Activated CD4-positive, CD25-positive, alpha-beta regulatory T cell treated with anti-CD3 and anti-CD28 coated beads, Interleukin-2, amount 50 U/mL, for 24 hours (primary cell): ENCODE measurements at regions not wholly inside any gene's neighbourhood (a gene's known extent, or its start where the extent isn't known, plus 50 kb on each side); places are given as distances from the start of the nearest gene placed in this dataset.
"Not testable (repeated sequence)": the region's sequence is repeated elsewhere in the genome, so short reads cannot be mapped to it uniquely, and the experiment has no call there.

Source experiments
- ATAC-seq, 2 donors: fragments of 150-1000 bp; cut with Tn5 transposase; one replicate each; pipeline ENCODE4 v1.10.0; 2021; ENCODE audit warnings: mild to moderate bottlenecking in 1 of 2, moderate library complexity in 1 of 2

- no peak for ATAC-seq
Observed at GRCh38 chr12:90250766-90251165, 542.1 kb upstream of the ATP2B1 start.

GRCh38 chr12:90250042-90250441 lies 541.4 kb upstream of the ATP2B1 start:
- ATAC-seq: no peak

- ATAC-seq: no peak
Observed at GRCh38 chr12:90246688-90247087, 538.0 kb upstream of the ATP2B1 start.

GRCh38 chr12:90245391-90245790 lies 536.8 kb upstream of the ATP2B1 start:
- ATAC-seq: no peak

- no peak for ATAC-seq
Observed at GRCh38 chr12:90244232-90244631, 535.6 kb upstream of the ATP2B1 start.

- ATAC-seq: no peak
Observed at GRCh38 chr12:90243211-90243610, 534.6 kb upstream of the ATP2B1 start.

- no peak for ATAC-seq
Observed at GRCh38 chr12:90239732-90240260, 531.2 kb upstream of the ATP2B1 start.

GRCh38 chr12:90238663-90239271 lies 530.1 kb upstream of the ATP2B1 start:
- ATAC-seq: no peak

- ATAC-seq: no peak
Observed at GRCh38 chr12:90237841-90238240, 529.2 kb upstream of the ATP2B1 start.

GRCh38 chr12:90235642-90236041 lies 527.0 kb upstream of the ATP2B1 start:
- no peak for ATAC-seq

GRCh38 chr12:90234472-90234871 lies 525.8 kb upstream of the ATP2B1 start:
- no peak for ATAC-seq

GRCh38 chr12:90233168-90234100 lies 524.8 kb upstream of the ATP2B1 start:
- ATAC-seq: no peak

- no peak for ATAC-seq
Observed at GRCh38 chr12:90229407-90230170, 521.0 kb upstream of the ATP2B1 start.

- no peak for ATAC-seq
Observed at GRCh38 chr12:90226211-90226610, 517.6 kb upstream of the ATP2B1 start.

- no peak for ATAC-seq
Observed at GRCh38 chr12:90216815-90217214, 508.2 kb upstream of the ATP2B1 start.

- ATAC-seq: no peak
Observed at GRCh38 chr12:90216020-90216552, 507.4 kb upstream of the ATP2B1 start.

GRCh38 chr12:90211017-90211416 lies 502.4 kb upstream of the ATP2B1 start:
- ATAC-seq: no peak

- no peak for ATAC-seq
Observed at GRCh38 chr12:90209029-90209428, 500.4 kb upstream of the ATP2B1 start.

GRCh38 chr12:90208379-90208778 lies 499.7 kb upstream of the ATP2B1 start:
- not testable (repeated sequence) for ATAC-seq

- ATAC-seq: no peak
Observed at GRCh38 chr12:90207799-90208198, 499.2 kb upstream of the ATP2B1 start.

- ATAC-seq: no peak
Observed at GRCh38 chr12:90205165-90205564, 496.5 kb upstream of the ATP2B1 start.

GRCh38 chr12:90203556-90203955 lies 494.9 kb upstream of the ATP2B1 start:
- no peak for ATAC-seq

- no peak for ATAC-seq
Observed at GRCh38 chr12:90199006-90199405, 490.4 kb upstream of the ATP2B1 start.
